Heart left ventricle (tissue), 16 donors: ENCODE measurements at regions not wholly inside any gene's neighbourhood (a gene's known extent, or its start where the extent isn't known, plus 50 kb on each side); places are given as distances from the start of the nearest gene placed in this dataset.

Experiments used
- ATAC-seq, 4 donors: fragments of 200-7000 bp; cut with Tn5 transposase; one replicate each; pipeline ENCODE4 v1.9.1; 2020 to 2022; ENCODE audit warnings: moderate library complexity in 4 of 4, mild to moderate bottlenecking in 3 of 4, moderate number of reproducible peaks in 1 of 4
- DNase-seq, 5 donors: peaks; one replicate each; pipeline ENCODE4 v3.0.0-alpha.2; 2020
- H3K27ac ChIP-seq, 12 donors: fragments of 200-600 bp; sonication (generic) in 4 of 12; one replicate each; pipeline versions ENCODE4 v1.5.0 to v1.8.0; 2016 to 2022; ENCODE audit warnings: mild to moderate bottlenecking in 2 of 12
- H3K27me3 ChIP-seq, 9 donors: fragments of 200-600 bp; sonication (generic) in 2 of 9; one replicate each; pipeline versions ENCODE4 v1.5.1 to v1.8.0; 2016 to 2022; ENCODE audit warnings: mild to moderate bottlenecking in 3 of 9
- H3K36me3 ChIP-seq, 9 donors: fragments of 200-600 bp; sonication (generic) in 2 of 9; one replicate each; pipeline versions ENCODE4 v1.5.0 to v1.8.0; 2018 to 2022; ENCODE audit warnings: mild to moderate bottlenecking in 2 of 9
- H3K4me1 ChIP-seq, 12 donors: fragments of 200-600 bp; sonication (generic) in 4 of 12; one replicate each; pipeline versions ENCODE4 v1.5.0 to v1.8.0; 2016 to 2022; ENCODE audit warnings: mild to moderate bottlenecking in 3 of 12
- H3K4me3 ChIP-seq, 12 donors: fragments of 200-600 bp; sonication (generic) in 4 of 12; one replicate each; pipeline versions ENCODE4 v1.5.0 to v1.8.0; 2017 to 2022; ENCODE audit warnings: mild to moderate bottlenecking in 9 of 12, moderate library complexity in 4 of 12
- H3K9me3 ChIP-seq, 12 donors: fragments of 200-600 bp; sonication (generic) in 4 of 12; one replicate each; pipeline versions ENCODE4 v1.5.0 to v1.8.0; 2016 to 2022; ENCODE audit warnings: mild to moderate bottlenecking in 1 of 12
- CTCF ChIP-seq, 12 donors: fragments of 200-600 bp; sonication (generic) in 4 of 12; IDR thresholded peaks; one replicate each; pipeline versions ENCODE4 v1.5.0 to v1.8.0; 2018 to 2022; ENCODE audit warnings: antibody characterized with exemption in 12 of 12, mild to moderate bottlenecking in 5 of 12
- POLR2A ChIP-seq, 2 donors: fragments of 450-650 bp; IDR thresholded peaks; one replicate each; pipeline ENCODE4 v1.6.1; 2017; ENCODE audit warnings: antibody characterized with exemption in 2 of 2, mild to moderate bottlenecking in 2 of 2, moderate library complexity in 2 of 2
- WGBS, 4 donors: extraction: QIAGEN DNeasy Blood & Tissue Kit in 2 of 4; methylation state at CpG; one replicate each; pipeline versions ENCODE4 v1.1.5 to v1.1.7; 2013 to 2018; 5-methylcytosine and 5-hydroxymethylcytosine counted together
- intact Hi-C, 10 donors: fragments of 100-400 bp; cut with DNase I; formaldehyde crosslinking; loops; one replicate each; pipeline versions ENCODE4 v1.11.1 to v1.14.2; 2022
- donor health status: ischemic (EF 13 %, LVEDD 7.1; RV severe dilation, severe dysfunction).
- donor health status: healthy with polysubstance abuse.
- donor health status: DM: no; HTN: yes; CAD: no.
- donor health status: DM: no; HTN: no; CAD: no.
- donor health status: ischemic (EF 25% LVEDD 6.9; RV normal size, moderate dysfunction).
- donor health status: ischemic (EF 25% LVEDD 5.7; RV mildly dilated, moderate dysfunction).
- donor health status: healthy.
- donor health status: DM: yes; HTN: yes; CAD: no.
- donor health status: ischemic (EF 35%, LVEDD 5.7; RV mildly dilated, moderate dysfunction).
- donor health status: nonischemic (EF 11% LVEDD 7.7; RV severe dilation, severe dysfunction).
- donor health status: DM: yes; HTN: yes; CAD: no.
- donor health status: PGD.
- donor health status: ischemic (EF 29% LVEDD 5.4; RV normal size, mild dysfunction).
- donor health status: nonischemic (EF 23%, LVEDD 6.1; RV moderate dilation, normal function).

- WGBS, 4 donors, result 88 to 94% (median 93%) methylated on average over 6 of the region's 6 CpGs
- Histone ChIP-seq H3K27me3 (no peaks in the 10 kb centered on the region), H3K4me1 (no peaks in the 10 kb centered on the region), H3K27ac (no peak overlapping the region), H3K36me3 (no peaks in the 10 kb centered on the region), H3K9me3 (peaks cover 0 to 12% (median 0%) of the 10 kb centered on the region in 12 donors), H3K4me3 (no peak overlapping the region)
- DNase-seq (no peak), ATAC-seq (no peak)
- intact Hi-C loops, result no loop called here
- TF ChIP-seq POLR2A (IDR thresholded peaks at IDR 0.05) (no peak), CTCF (IDR thresholded peaks at IDR 0.05) (no peak)
Measured at GRCh38 chr6:80537118-80537972, 430.9 kb downstream of the BCKDHB start.

- Histone ChIP-seq H3K9me3 (peaks cover 0 to 12% (median 0%) of the 10 kb centered on the region in 12 donors), H3K36me3 (no peaks in the 10 kb centered on the region), H3K27me3 (no peaks in the 10 kb centered on the region), H3K27ac (no peak overlapping the region), H3K4me3 (no peak overlapping the region), H3K4me1 (no peaks in the 10 kb centered on the region)
- ATAC-seq (no peak), DNase-seq (no peak)
- intact Hi-C loops, result no loop called here
- TF ChIP-seq POLR2A (IDR thresholded peaks at IDR 0.05), result no peak
- no peak for TF ChIP-seq CTCF (IDR thresholded peaks at IDR 0.05)
- WGBS, 4 donors, result 81 to 92% (median 87%) methylated on average over 1 of the region's 1 CpG
Measured at GRCh38 chr6:80535914-80536565, 429.6 kb downstream of the BCKDHB start.

GRCh38 chr6:80531681-80532619 lies 425.5 kb downstream of the BCKDHB start:
- peaks cover 0 to 12% (median 0%) of the 10 kb centered on the region in 12 donors for H3K9me3 ChIP-seq
- no peak overlapping the region for H3K27ac ChIP-seq
- H3K27me3 ChIP-seq, result no peaks in the 10 kb centered on the region
- intact Hi-C loops, result no loop called here
- ATAC-seq (no peak), DNase-seq (no peak)
- H3K36me3 ChIP-seq, result no peaks in the 10 kb centered on the region
- TF ChIP-seq CTCF (IDR thresholded peaks at IDR 0.05), result no peak
- no peak for TF ChIP-seq POLR2A (IDR thresholded peaks at IDR 0.05)
- no peak overlapping the region for H3K4me3 ChIP-seq
- 80 to 84% (median 81%) methylated on average over 4 of the region's 4 CpGs for WGBS, 4 donors
- H3K4me1 ChIP-seq, result no peaks in the 10 kb centered on the region
